ENCODE measurements at regions not wholly inside any gene's neighbourhood (a gene's known extent, or its start where the extent isn't known, plus 50 kb on each side); places are given as distances from the start of the nearest gene placed in this dataset.
"Not testable (repeated sequence)": the region's sequence is repeated elsewhere in the genome, so short reads cannot be mapped to it uniquely, and the experiment has no call there.

- no peaks in the 10 kb centered on the region for H3K27me3 Mint-ChIP-seq
- no peaks in the 10 kb centered on the region for H3K4me1 Mint-ChIP-seq (ENCODE audit: low read depth)
- no peak overlapping the region for H3K4me3 Mint-ChIP-seq
- peaks cover 8% of the 10 kb centered on the region for H3K9me3 Mint-ChIP-seq
- no peak overlapping the region for H3K27ac Mint-ChIP-seq
- H3K36me3 Mint-ChIP-seq (ENCODE audit: low read depth) = no peaks in the 10 kb centered on the region
- intact Hi-C loops (cut with micrococcal nuclease) = no loop called here
These were observed 203.5 kb upstream of the NECTIN3 start for GRCh38 chr3:110868106-110868505.

DNA sequence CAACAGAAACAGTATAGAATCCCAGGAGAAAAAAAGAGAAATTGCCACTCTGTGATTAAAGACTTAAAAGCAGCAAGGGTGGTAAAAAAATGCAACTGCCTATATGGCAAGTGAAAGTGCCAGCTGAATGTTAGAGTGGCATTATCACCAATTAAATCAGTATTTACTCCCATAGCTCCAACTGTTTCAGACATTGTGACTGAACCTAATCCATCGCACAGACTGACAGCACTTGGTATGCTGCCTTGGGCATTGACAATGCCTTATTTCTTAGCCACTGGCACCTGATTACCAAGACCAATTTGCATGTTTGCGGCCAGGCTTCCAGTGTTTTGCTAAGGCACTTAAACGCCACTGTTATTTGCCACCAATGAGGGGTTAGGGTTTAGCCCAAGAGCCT lies 201.9 kb upstream of the NECTIN3 start:
- no peaks in the 10 kb centered on the region for H3K4me1 Mint-ChIP-seq (ENCODE audit: low read depth)
- no peak overlapping the region for H3K4me3 Mint-ChIP-seq
- intact Hi-C loops (cut with micrococcal nuclease) = no loop called here
- peaks cover 19% of the 10 kb centered on the region for H3K9me3 Mint-ChIP-seq
- no peak overlapping the region for H3K27ac Mint-ChIP-seq
- H3K36me3 Mint-ChIP-seq (ENCODE audit: low read depth) = no peaks in the 10 kb centered on the region
- no peaks in the 10 kb centered on the region for H3K27me3 Mint-ChIP-seq

GRCh38 chr3:110871869-110872268 lies 199.7 kb upstream of the NECTIN3 start:
- H3K4me1 Mint-ChIP-seq (ENCODE audit: low read depth) = no peaks in the 10 kb centered on the region
- intact Hi-C loops (cut with micrococcal nuclease) = no loop called here
- no peak overlapping the region for H3K27ac Mint-ChIP-seq
- no peak overlapping the region for H3K4me3 Mint-ChIP-seq
- H3K27me3 Mint-ChIP-seq = no peaks in the 10 kb centered on the region
- H3K36me3 Mint-ChIP-seq (ENCODE audit: low read depth) = no peaks in the 10 kb centered on the region
- peaks cover 39% of the 10 kb centered on the region for H3K9me3 Mint-ChIP-seq

DNA sequence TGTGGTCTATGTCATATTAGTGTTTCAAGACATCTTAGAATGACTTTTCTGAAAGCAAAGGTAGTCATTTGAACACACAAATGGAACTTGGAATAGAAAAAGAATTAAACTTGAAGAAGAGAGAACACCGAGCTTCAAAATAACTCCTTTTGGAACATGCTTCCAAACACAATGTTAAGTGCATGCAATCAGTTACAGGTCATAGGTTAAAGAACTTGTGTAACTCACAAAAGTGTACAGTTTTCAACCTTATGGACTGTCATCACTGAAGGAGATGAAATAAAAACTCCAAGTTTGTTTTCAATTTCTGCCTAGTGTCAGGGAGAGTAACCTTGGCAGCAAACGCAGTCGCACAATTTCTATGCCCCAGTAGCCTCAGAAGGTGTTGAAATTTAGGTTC lies 192.9 kb upstream of the NECTIN3 start:
- H3K9me3 Mint-ChIP-seq = peaks cover 36% of the 10 kb centered on the region
- H3K36me3 Mint-ChIP-seq (ENCODE audit: low read depth) = no peaks in the 10 kb centered on the region
- no peak overlapping the region for H3K4me3 Mint-ChIP-seq
- no peaks in the 10 kb centered on the region for H3K4me1 Mint-ChIP-seq (ENCODE audit: low read depth)
- H3K27ac Mint-ChIP-seq = no peak overlapping the region
- intact Hi-C loops (cut with micrococcal nuclease) = no loop called here
- H3K27me3 Mint-ChIP-seq = no peaks in the 10 kb centered on the region

- Mint-ChIP-seq H3K4me3 (no peak overlapping the region), H3K27me3 (no peaks in the 10 kb centered on the region), H3K9me3 (peaks cover 12% of the 10 kb centered on the region), H3K27ac (no peak overlapping the region), H3K36me3 (ENCODE audit: low read depth) (no peaks in the 10 kb centered on the region), H3K4me1 (ENCODE audit: low read depth) (no peaks in the 10 kb centered on the region)
- intact Hi-C loops (cut with micrococcal nuclease) = no loop called here
These were observed 190.5 kb upstream of the NECTIN3 start for GRCh38 chr3:110881069-110881468.

DNA sequence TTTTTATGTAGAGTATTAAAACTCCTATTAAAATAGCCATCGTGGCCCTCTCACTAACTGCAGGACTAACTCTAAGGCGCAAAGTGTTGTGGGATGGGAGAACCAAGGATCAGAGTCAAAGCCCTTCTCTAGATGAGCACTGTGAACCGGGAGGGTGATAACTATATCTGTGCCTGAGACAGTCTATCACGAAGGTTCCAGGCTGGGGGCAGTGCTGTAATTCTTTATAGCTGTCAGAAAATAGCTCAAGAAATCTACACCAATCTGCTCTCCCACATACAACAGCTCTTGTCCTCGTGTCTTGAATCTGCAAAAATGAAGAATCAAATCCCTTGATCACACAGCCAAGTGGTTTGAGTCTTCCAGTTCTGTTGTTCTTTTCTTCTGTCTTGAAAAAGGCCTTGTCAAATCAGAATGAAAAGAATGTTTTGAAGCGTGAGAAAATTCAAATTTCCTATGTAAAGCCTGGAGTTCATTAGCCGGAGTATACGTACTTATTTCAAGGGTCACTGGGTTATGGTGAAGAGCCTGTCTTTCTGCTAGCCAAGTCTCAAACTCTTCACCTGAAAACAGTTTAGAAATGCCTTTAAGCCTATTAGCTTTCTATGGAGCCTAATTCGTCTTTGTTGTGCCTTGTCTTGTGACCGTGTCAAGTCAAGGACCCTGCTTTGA lies 185.3 kb upstream of the NECTIN3 start:
- Mint-ChIP-seq H3K36me3 (ENCODE audit: low read depth) (no peaks in the 10 kb centered on the region), H3K27me3 (no peaks in the 10 kb centered on the region), H3K4me1 (ENCODE audit: low read depth) (no peaks in the 10 kb centered on the region), H3K4me3 (no peak overlapping the region), H3K27ac (no peak overlapping the region), H3K9me3 (peaks cover 2% of the 10 kb centered on the region)
- intact Hi-C loops (cut with micrococcal nuclease) = no loop called here

DNA sequence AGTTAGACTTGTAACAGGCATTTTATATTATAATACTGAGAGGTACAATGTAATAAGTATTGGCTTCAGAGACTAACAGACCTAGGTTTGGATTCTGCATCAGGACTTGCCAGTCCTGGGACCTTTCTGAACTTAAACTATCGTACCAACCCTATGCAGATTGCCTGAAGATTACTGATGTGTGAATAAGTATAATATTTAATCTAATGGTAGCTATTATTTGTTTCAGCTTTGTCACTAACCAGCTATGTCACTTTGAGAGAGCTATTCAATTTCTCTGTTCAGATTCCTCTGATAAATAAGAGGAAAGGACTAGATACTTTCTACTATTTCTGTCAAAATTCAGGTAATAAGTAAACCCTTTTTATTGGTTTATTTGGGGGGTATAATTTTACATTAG lies 184.4 kb upstream of the NECTIN3 start:
- H3K4me3 Mint-ChIP-seq = no peak overlapping the region

GRCh38 chr3:110888625-110889375 lies 182.8 kb upstream of the NECTIN3 start:
- H3K36me3 Mint-ChIP-seq (ENCODE audit: low read depth); H3K4me3 Mint-ChIP-seq; H3K27me3 Mint-ChIP-seq; H3K27ac Mint-ChIP-seq; H3K4me1 Mint-ChIP-seq (ENCODE audit: low read depth); intact Hi-C loops (cut with micrococcal nuclease): not testable (repeated sequence)
- peaks cover 18% of the 10 kb centered on the region for H3K9me3 Mint-ChIP-seq

More for the DNA sequence above, 184.4 kb upstream of the NECTIN3 start:
- Mint-ChIP-seq H3K36me3 (ENCODE audit: low read depth) (no peaks in the 10 kb centered on the region), H3K4me1 (ENCODE audit: low read depth) (no peaks in the 10 kb centered on the region), H3K27me3 (no peaks in the 10 kb centered on the region), H3K27ac (no peak overlapping the region), H3K9me3 (peaks cover 5% of the 10 kb centered on the region)
- intact Hi-C loops (cut with micrococcal nuclease) = no loop called here

DNA sequence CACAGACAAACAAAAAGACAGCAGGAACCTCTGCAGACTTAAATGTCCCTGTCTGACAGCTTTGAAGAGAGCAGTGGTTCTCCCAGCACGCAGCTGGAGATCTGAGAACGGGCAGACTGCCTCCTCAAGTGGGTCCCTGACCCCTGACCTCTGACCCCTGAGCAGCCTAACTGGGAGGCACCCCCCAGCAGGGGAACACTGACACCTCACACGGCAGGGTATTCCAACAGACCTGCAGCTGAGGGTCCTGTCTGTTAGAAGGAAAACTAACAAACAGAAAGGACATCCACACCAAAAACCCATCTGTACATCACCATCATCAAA lies 182.3 kb upstream of the NECTIN3 start:
- H3K27ac Mint-ChIP-seq; H3K4me1 Mint-ChIP-seq (ENCODE audit: low read depth); intact Hi-C loops (cut with micrococcal nuclease); H3K4me3 Mint-ChIP-seq; H3K36me3 Mint-ChIP-seq (ENCODE audit: low read depth); H3K27me3 Mint-ChIP-seq: not testable (repeated sequence)
- H3K9me3 Mint-ChIP-seq = peaks cover 18% of the 10 kb centered on the region

DNA sequence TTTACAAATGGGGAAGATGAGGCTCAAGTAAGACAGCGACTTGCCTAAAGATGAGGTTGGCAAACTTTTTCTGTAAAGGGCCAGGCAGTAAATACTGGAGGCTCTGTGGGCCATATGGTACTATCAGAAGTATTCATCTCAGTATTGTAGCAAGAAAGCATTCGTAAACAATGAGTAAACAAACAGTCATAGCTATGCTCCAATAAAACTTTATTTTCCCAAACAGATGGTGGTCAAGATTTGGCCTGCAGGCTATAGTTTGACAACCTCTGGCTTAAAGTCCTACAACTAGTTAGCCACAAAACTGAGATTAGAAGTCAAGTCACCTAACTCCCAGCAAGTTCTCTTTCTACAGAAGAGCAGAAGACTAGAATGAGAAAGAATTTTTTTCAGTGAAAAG lies 177.0 kb upstream of the NECTIN3 start:
- Mint-ChIP-seq H3K4me3 (no peak overlapping the region), H3K27ac (no peak overlapping the region), H3K4me1 (ENCODE audit: low read depth) (no peaks in the 10 kb centered on the region), H3K9me3 (peaks cover 18% of the 10 kb centered on the region), H3K27me3 (no peaks in the 10 kb centered on the region), H3K36me3 (ENCODE audit: low read depth) (no peaks in the 10 kb centered on the region)
- intact Hi-C loops (cut with micrococcal nuclease) = no loop called here

DNA sequence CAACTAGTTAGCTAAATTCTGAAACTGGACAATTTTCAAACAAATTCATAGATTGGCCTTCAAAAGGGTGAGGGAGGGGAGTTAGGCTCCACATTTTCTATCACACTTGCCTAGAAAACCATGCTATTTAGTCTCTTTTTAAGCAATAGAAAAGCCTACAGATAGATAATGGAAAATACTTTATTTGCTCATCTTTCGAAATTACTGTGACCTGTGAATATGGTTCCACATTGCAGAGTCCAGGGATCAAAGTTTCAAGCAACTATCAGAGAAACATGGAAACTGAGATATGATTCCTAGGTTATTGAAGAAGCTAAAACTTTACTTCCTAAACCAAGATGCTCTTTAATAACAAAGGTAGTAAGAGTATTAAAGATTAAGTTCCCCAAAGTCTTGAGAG lies 176.6 kb upstream of the NECTIN3 start:
- Mint-ChIP-seq H3K36me3 (ENCODE audit: low read depth) (no peaks in the 10 kb centered on the region), H3K4me3 (no peak overlapping the region), H3K9me3 (peaks cover 18% of the 10 kb centered on the region), H3K27me3 (no peaks in the 10 kb centered on the region), H3K27ac (no peak overlapping the region), H3K4me1 (ENCODE audit: low read depth) (no peaks in the 10 kb centered on the region)
- intact Hi-C loops (cut with micrococcal nuclease) = no loop called here

GRCh38 chr3:110897046-110897445 lies 174.6 kb upstream of the NECTIN3 start:
- no peak overlapping the region for H3K27ac Mint-ChIP-seq

GRCh38 chr3:110900576-110900975 lies 171.0 kb upstream of the NECTIN3 start:
- no peak overlapping the region for H3K4me3 Mint-ChIP-seq
- H3K4me1 Mint-ChIP-seq (ENCODE audit: low read depth) = no peaks in the 10 kb centered on the region
- no peaks in the 10 kb centered on the region for H3K36me3 Mint-ChIP-seq (ENCODE audit: low read depth)
- H3K27me3 Mint-ChIP-seq = no peaks in the 10 kb centered on the region
- intact Hi-C loops (cut with micrococcal nuclease) = no loop called here
- H3K9me3 Mint-ChIP-seq = peaks cover 9% of the 10 kb centered on the region
- H3K27ac Mint-ChIP-seq = no peak overlapping the region

More at GRCh38 chr3:110897046-110897445, 174.6 kb upstream of the NECTIN3 start:
- H3K27me3 Mint-ChIP-seq = no peaks in the 10 kb centered on the region
- intact Hi-C loops (cut with micrococcal nuclease) = no loop called here
- H3K4me1 Mint-ChIP-seq (ENCODE audit: low read depth) = no peaks in the 10 kb centered on the region
- H3K4me3 Mint-ChIP-seq = no peak overlapping the region
- H3K36me3 Mint-ChIP-seq (ENCODE audit: low read depth) = no peaks in the 10 kb centered on the region
- H3K9me3 Mint-ChIP-seq = peaks cover 15% of the 10 kb centered on the region

DNA sequence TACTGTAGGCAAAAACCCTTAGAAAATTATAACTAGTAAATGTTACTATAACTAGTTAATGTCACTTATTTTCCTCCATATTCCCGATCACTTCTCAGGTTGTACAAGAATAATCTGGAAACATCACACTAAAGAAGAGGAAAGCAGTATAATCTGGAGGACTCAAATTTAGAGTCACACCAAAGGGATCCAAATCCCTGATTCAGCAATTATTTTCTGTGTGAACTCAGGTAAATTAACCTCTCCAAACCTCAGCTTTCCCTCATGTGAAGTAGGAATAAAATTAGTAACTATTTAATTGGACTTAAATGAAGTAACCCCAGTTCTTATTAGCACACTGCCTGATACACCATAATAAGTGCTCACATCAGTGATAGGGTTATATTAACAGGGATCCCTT lies 170.1 kb upstream of the NECTIN3 start:
- no peaks in the 10 kb centered on the region for H3K27me3 Mint-ChIP-seq
- H3K27ac Mint-ChIP-seq = no peak overlapping the region
- peaks cover 9% of the 10 kb centered on the region for H3K9me3 Mint-ChIP-seq
- intact Hi-C loops (cut with micrococcal nuclease) = no loop called here
- no peaks in the 10 kb centered on the region for H3K4me1 Mint-ChIP-seq (ENCODE audit: low read depth)
- no peak overlapping the region for H3K4me3 Mint-ChIP-seq
- no peaks in the 10 kb centered on the region for H3K36me3 Mint-ChIP-seq (ENCODE audit: low read depth)
